HFF-Myc (cell line): ENCODE measurements at regions not wholly inside any gene's neighbourhood (a gene's known extent, or its start where the extent isn't known, plus 50 kb on each side); places are given as distances from the start of the nearest gene placed in this dataset.
"Not testable (repeated sequence)": the region's sequence is repeated elsewhere in the genome, so short reads cannot be mapped to it uniquely, and the experiment has no call there.

Experiments used
- DNase-seq: peaks from one replicate; pipeline ENCODE4 v3.0.0-alpha.2; 2011; ENCODE audit warnings: low read depth; ENCODE audit errors: extremely low read depth
- H3K4me3 ChIP-seq: replicated peaks from 2 replicates; pipeline ENCODE4 v1.5.1; 2011; ENCODE audit warnings: low read depth, mild to moderate bottlenecking, control low read depth, low read length
- CTCF ChIP-seq: IDR thresholded peaks from 2 replicates; pipeline ENCODE4 v1.5.1; 2012; ENCODE audit warnings: mild to moderate bottlenecking, low read depth, low read length, control low read depth; ENCODE audit errors: missing control alignments

DNA sequence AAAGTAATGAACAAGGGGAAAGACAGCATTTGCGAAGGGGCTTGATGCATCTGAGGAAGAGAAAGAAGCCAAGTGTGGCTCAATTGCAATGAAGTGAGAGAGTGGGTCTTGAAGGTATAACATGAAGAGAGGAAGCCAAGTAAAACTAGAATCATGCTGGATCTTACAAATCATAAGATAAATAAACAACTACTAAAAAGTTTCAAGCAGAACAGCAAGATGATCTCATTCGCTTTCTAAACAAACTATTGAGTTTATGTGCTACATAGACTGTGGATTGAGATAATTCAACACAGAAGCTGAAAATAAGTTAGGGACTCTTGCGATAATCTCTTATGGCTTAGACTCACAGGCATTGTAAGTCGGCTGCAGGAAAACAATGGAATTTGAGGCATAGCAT, 1310.5 kb upstream of the NRXN1 start:
- no peak for TF ChIP-seq CTCF
- no peak overlapping the region for H3K4me3 ChIP-seq
- DNase-seq = no peak

DNA sequence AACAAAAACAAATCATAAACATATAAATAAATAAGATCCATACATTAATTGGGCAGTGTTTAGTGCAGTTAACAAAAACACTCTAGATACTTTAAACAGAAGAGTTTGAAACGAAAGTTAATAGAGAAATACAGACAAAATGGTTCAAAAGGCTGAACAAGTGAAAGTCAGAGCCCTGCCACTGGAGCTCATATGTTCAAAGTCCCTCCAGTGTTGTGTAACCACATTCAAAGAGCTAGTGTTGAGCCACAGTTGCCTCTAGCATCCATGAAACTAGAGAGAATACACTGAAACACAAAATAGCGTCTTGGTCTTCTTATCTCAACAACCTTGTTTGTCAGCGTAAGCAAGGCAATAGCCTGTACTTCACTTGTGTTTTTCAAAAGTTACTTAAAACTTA, 1309.8 kb upstream of the NRXN1 start:
- H3K4me3 ChIP-seq = no peak overlapping the region
- no peak for TF ChIP-seq CTCF
- DNase-seq = no peak

GRCh38 chr2:52340171-52340570, 1308.2 kb upstream of the NRXN1 start:
- no peak overlapping the region for H3K4me3 ChIP-seq
- no peak for DNase-seq
- TF ChIP-seq CTCF = no peak

- DNase-seq, H3K4me3 ChIP-seq: not testable (repeated sequence)
These were observed 1305.9 kb upstream of the NRXN1 start for GRCh38 chr2:52337786-52338185.

DNA sequence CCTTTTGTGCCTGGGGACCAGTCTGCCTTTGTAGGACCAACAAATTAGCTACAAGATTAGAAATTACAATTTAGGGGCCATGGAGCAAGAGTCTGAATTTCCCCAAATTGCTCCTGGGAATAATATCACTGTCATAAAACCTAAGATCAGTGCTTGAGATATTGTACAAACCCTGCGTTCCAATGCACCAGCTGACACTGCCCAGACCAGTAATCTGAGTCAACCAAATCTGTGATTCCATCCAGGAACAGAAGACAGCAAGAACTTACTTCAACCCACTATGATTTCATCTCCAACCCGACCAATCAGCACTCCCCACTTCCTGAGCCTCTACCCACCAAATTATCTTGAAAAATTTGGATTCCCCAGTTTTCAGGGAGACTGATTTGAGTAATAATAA, 1305.0 kb upstream of the NRXN1 start:
- no peak for TF ChIP-seq CTCF

DNA sequence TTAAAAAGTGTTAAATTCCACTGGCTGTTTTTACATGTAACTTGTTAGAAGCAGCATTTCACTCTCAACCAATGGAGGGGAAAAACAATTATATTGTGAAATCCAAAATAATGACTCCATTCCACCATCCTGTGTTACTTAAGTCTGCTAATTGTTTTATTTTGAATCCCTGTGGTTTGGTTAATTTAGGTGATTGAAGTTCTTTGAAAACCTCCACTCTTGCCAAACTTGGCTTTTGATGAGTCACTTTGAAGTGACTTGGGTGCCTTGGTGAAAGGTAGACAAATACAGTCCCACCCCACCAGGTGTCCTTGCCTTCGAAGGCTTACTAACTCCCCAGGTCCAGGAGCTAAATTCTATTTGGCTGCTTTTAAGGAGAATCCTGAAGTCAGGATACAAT, 1303.8 kb upstream of the NRXN1 start:
- no peak for TF ChIP-seq CTCF
- no peak overlapping the region for H3K4me3 ChIP-seq
- no peak for DNase-seq

More for the DNA sequence above, 1305.0 kb upstream of the NRXN1 start:
- no peak for DNase-seq
- no peak overlapping the region for H3K4me3 ChIP-seq

DNA sequence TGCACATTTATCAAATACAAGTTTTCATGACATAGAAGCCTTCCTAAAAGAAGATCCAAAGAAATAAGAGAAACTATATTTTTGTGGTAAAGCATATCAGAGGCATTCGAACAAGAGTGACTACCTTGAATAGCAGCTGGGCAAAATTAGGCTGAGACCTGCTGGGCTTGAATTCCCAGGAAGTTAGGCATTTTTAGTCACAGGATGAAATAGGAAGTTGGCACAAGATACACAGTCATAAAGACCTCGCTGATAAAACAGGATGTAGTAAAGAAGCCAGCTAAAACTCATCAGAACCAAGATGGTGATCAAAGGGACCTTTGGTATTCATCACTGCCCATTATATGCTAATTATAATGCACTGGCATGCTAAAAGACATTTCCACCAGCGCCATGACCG, 1302.3 kb upstream of the NRXN1 start:
- DNase-seq = no peak
- TF ChIP-seq CTCF = no peak
- no peak overlapping the region for H3K4me3 ChIP-seq
